GM21381 (cell line): ENCODE measurements at regions not wholly inside any gene's neighbourhood (a gene's known extent, or its start where the extent isn't known, plus 50 kb on each side); places are given as distances from the start of the nearest gene placed in this dataset.

Experiments
- ATAC-seq: cut with Tn5 transposase; IDR thresholded peaks from one replicate; pipeline ENCODE4 v1.9.1; 2021; ENCODE audit warnings: mild to moderate bottlenecking, moderate library complexity; ENCODE audit not compliant: unreplicated experiment

DNA sequence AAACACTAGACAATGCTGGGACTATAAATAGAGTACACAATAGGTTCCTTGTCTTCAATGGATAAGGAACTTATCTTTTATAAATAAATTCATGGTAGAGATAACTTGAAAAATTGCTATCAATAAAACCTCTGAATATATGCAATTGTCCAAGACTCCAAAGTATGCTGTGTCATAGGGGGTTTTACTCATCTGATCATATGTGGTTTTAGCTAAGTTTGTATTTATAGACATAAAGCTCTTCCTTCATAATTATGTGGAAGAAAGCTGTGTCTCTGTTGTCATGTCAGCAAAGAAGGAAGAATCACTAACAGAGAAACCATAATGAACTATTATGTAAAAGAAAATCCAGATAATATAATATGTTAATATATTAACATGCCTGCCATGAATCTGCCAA is 111.5 kb upstream of the ATXN7L3B start:
- no peak for ATAC-seq

DNA sequence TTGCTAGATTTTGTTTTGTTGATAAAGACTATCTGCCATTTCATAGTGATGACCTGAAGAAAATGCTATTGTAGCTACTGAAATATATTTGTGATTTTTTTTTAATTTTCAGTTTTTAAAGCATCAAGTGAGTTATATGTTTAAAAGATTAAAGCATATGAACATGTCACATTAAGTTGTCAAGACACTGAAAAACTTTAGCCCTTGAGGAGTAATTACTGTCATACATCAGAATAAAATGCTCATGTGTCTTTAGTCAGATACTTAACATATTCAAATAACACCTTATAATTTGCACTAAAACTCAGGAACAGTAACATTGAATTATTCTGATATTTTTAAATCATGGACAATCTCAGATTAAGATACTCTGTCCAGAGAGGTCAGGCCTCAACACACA is 108.1 kb upstream of the ATXN7L3B start:
- ATAC-seq = no peak

DNA sequence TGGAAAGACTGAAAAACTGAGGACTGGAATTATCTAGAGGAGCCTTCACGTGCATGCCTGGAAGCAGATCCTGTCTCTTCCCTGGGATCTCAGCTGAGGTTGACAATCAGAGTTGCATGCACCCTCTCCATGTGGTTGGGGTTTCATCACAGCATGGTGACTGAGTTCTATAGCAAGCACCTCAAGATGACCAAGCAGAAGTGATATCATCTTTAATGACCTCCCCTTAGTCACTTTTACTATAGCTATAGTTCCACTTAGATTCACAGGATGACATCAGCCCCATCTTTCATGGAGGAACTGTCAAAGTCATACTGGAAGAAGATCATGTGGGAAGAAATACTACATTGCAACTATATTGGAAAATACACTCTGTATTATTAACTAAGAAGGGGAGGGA is 105.8 kb upstream of the ATXN7L3B start:
- no peak for ATAC-seq

DNA sequence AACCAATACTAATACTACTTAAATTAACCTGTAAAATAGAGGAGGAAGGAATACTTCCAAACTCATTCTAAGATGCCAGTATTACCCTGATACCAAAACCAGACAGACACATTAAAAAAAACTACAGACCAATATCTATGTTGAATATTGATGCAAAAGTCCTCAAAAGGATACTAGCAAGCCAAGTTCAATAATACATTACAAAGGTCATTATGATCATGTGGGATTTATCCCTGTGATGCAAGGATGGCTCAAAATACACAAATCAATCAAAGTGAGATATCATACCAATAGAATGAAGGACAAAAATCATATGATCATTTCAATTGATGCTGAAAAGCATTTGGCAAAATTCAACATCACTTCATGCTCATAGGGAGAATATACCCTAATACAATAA is 97.2 kb upstream of the ATXN7L3B start:
- no peak for ATAC-seq

DNA sequence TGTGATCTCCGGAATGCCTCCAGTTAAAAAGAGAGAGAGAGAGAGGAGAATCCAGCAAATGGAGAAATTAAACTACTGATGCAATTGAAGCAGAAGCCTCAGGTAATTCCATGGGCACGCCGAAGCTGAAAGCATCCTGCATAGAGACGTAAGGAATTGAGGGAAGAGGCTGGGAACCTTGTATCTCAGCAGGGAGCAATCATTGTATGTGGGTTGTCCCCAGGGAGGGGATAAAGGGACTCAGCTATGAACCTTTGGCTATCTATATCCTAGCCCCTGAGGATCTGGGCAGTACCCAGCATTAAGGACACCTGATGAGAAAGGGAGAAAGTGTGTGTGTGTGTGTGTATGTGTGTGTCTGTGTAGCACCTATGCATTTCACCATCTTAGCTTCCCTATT is 95.8 kb upstream of the ATXN7L3B start:
- ATAC-seq = no peak

DNA sequence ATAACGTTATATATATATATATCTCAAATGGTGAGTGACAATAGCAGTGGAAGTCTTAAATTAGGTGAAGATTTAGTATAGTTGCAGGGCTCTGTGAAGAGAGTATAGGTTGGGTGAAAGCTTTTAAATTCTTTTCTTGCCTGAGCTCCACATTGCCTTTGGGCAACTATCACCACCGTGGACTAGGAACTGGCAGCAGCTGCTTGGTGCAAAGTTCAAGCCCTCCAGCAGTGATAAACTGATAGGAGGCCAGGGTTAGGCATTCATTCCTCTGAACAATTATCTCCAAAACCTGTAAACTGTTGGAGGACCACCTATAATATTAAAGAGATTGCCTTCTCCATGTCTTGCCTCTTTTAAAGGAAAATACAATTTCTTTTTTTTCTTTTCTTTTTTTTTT is 91.2 kb upstream of the ATXN7L3B start:
- ATAC-seq = no peak

DNA sequence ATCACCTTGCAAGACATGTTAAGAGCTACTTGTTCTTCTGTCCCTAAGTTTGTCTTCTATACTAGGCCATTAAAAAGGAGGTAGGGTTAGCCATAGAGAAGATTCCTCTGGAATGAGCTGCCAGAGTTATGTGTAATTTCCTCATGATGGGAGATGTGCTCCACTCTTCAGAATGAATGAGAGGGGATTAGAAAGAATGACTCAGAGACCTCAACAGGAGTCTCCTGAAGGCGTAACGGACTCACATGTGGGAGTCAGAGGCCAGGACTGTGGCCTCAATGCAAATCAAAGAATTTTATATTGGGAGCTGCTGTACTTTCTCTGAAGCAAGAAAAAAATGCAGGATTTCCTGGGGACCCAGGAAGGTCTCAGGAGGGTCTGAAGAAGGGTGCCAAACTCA is 87.8 kb upstream of the ATXN7L3B start:
- ATAC-seq = no peak

DNA sequence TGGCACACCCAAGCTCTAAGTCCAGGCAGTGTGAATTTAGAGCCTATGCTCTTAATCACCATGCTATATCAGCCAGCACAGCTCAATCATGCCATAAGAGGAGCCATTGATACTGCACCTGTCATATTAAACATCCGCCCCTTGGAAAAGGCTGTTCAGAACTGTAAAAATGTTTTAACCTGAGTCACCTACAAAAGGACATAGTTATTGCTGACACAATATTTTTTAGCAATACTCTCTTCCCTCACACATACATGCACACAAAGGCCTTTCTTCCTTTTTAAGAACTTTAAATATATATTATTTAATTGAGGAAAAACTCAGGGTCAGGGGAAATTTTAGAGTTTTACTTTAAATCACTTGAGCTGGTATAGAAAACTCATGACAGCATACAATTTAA is 83.5 kb upstream of the ATXN7L3B start:
- no peak for ATAC-seq

DNA sequence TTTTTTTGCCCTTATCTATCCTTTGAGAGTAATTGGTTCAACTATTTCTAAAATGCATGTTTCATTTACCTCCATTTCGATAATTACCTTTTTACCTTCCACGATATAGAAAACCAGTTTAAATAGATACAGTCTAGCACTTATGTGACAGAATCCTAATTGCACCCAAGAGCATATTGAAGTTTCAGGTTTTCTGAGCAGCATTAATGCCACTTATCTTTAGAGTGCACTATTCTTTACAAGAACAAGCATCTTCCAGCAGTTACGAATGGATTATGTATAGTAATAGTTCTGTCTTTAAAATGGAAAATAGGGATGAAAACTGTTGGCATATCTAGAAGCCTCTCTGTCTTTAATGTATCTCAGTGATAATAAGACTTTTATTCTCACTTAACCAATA is 82.2 kb upstream of the ATXN7L3B start:
- ATAC-seq = no peak

DNA sequence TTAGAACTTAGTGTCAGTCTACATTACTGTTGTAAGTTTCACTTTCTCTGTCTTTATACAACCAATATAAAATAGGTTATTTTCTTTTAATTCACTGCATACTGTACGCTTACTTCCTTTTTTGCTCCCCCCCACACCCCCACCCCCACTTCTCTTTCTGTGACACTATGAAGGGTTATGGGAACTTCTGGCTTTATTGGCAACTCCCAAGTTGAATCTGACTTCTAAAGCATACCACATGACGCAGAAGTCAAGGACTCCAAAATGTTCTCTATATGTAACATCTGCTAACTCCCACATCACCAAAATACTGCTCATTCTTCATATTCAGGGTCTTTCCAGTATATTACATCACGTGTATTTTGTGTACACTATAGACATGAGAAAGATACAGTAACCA is 81.2 kb upstream of the ATXN7L3B start:
- no peak for ATAC-seq

DNA sequence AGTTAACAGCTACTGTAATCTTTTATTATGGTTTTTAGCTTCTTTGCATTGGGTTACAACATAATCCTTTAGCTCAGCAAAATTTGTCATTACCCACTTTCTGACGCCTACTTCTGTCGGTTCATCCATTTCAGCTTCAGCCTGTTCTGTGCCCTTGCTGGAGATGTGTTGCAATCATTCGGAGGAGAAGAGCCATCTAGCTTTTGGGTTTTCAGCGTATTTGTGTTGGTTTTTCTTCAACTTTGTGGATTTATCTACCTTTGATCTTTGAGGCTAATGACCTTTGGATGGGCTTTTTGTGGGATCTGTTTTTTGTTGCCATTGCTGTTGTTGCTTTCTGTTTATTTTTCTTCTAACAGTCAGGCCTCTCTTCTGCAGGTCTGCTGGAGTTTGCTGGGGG is 69.2 kb upstream of the ATXN7L3B start:
- no peak for ATAC-seq

DNA sequence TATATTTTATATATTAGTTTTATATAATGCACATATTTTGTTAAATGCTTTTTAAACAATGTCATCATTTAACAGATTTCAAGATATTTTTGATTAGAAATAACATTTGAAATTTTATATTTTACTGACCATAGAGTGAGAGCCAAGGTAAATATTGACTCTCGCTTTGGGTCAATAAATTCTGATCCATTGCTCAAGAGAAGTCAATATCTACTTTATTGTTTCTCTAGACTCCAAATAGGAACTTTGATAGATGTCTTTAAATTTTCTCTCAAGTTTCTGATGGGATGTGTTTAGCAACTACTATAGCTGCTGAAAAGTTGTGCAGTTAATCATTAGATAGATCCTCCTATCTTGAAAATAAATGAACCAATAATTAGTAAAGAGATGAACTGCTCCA is 61.4 kb upstream of the ATXN7L3B start:
- ATAC-seq = no peak

DNA sequence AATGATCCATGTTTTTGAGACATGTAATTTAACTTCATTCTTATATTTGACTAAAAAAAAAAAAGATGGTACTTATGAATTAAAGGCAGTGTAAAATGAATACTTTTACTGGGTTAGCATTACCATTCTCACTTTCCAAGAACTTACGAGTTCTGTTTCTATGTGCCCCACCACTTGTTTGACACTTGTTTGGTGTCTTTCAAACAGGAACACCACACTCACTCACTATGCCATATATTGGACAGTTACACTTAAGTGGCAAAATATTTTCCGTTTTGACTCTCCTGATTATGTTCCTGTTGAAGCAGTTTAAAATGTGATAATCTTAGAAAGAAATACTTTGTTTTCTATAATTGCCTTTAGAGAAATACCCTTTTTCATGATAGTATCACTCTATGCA is 56.6 kb upstream of the ATXN7L3B start:
- ATAC-seq = no peak

DNA sequence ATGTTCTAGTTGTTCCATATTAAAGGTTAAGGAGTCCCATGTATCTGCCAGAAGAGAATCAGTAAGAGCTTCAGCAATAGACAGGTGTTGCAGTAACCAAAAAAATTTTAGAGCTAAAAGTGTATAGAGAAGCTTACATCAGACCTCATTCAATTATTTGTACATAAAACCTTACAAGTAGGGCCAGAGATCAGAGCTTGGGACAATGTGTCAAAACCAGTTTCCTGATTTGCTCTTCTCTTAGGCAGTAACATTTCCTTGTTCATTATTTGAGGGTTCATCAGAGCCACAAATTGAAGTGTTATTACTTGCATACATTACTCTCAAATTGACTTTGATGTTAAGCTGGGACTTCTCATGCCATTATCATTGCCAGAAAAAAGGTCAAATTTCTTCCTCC is 55.5 kb upstream of the ATXN7L3B start:
- ATAC-seq = no peak

DNA sequence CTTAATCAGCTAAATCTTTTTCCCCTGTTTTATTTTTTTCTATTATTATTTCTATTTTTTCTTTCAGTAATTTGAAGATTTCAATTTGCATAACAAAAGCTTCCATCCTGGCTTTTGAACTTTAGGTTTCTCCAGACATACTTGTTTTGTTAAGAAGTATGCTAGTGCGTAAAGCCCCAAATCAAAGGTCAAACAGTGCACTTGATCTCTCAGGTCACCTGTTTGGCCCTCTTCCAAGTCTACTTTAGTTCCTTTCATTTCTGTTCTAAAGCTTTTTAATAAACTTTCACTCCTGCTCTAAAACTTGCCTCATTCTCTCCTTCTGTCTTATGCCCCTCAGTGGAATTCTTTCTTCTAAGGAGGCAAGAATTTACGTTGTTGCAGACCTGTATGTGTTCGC is 54.6 kb upstream of the ATXN7L3B start:
- no peak for ATAC-seq
